G401 (cell line): ENCODE measurements at regions not wholly inside any gene's neighbourhood (a gene's known extent, or its start where the extent isn't known, plus 50 kb on each side); places are given as distances from the start of the nearest gene placed in this dataset.
A peak's percentile ranks its signal among the peaks of the same experiment; 100 is the strongest.
"Not testable (repeated sequence)": the region's sequence is repeated elsewhere in the genome, so short reads cannot be mapped to it uniquely, and the experiment has no call there.

Experiments
- DNase-seq: peaks from one replicate; pipeline ENCODE4 v3.0.0-alpha.2; 2015; ENCODE audit warnings: low spot score
- in situ Hi-C: cut with HindIII; loops from 2 replicates; pipeline ENCODE4 v1.10.0; 2016; ENCODE audit warnings: low sequenced_read_pairs, mixed read lengths

- in situ Hi-C loops = no loop called here
- no peak for DNase-seq
These were observed 94.6 kb downstream of the APOB start for GRCh38 chr2:20949256-20949655.

- in situ Hi-C loops = no loop called here
- no peak for DNase-seq
These were observed 97.4 kb downstream of the APOB start for GRCh38 chr2:20946468-20946867.

- in situ Hi-C loops, DNase-seq: not testable (repeated sequence)
These were observed 100.2 kb downstream of the APOB start for GRCh38 chr2:20943721-20944120.

GRCh38 chr2:20942646-20943125 lies 101.2 kb downstream of the APOB start:
- in situ Hi-C loops = no loop called here

GRCh38 chr2:20940856-20941255 lies 103.0 kb downstream of the APOB start:
- DNase-seq = peak; percentile 72
- in situ Hi-C loops = no loop called here

More at GRCh38 chr2:20942646-20943125, 101.2 kb downstream of the APOB start:
- DNase-seq = no peak

GRCh38 chr2:20939931-20940795 lies 103.7 kb downstream of the APOB start:
- in situ Hi-C loops = no loop called here

GRCh38 chr2:20937353-20937752 lies 106.5 kb downstream of the APOB start:
- DNase-seq = no peak
- in situ Hi-C loops = no loop called here

More at GRCh38 chr2:20939931-20940795, 103.7 kb downstream of the APOB start:
- peak; percentile 87 for DNase-seq

GRCh38 chr2:20935168-20935775 lies 108.6 kb downstream of the APOB start:
- DNase-seq = no peak
- in situ Hi-C loops = no loop called here

- in situ Hi-C loops = no loop called here
These were observed 109.6 kb downstream of the APOB start for GRCh38 chr2:20934236-20934635.

GRCh38 chr2:20933714-20934113 lies 110.2 kb downstream of the APOB start:
- DNase-seq = no peak
- in situ Hi-C loops = no loop called here

More at GRCh38 chr2:20934236-20934635, 109.6 kb downstream of the APOB start:
- DNase-seq = peak; percentile 40

- DNase-seq = no peak
- in situ Hi-C loops = no loop called here
These were observed 108.4 kb upstream of the LDAH start for GRCh38 chr2:20931346-20931745.

- no peak for DNase-seq
These were observed 108.0 kb upstream of the LDAH start for GRCh38 chr2:20930928-20931327.

GRCh38 chr2:20929721-20930120 lies 106.8 kb upstream of the LDAH start:
- no peak for DNase-seq
- in situ Hi-C loops = no loop called here

More at GRCh38 chr2:20930928-20931327, 108.0 kb upstream of the LDAH start:
- in situ Hi-C loops = no loop called here

- no peak for DNase-seq
- in situ Hi-C loops = no loop called here
These were observed 105.7 kb upstream of the LDAH start for GRCh38 chr2:20928617-20929016.

- in situ Hi-C loops = no loop called here
- DNase-seq = no peak
These were observed 102.5 kb upstream of the LDAH start for GRCh38 chr2:20925265-20925889.

- no peak for DNase-seq
- in situ Hi-C loops = no loop called here
These were observed 96.4 kb upstream of the LDAH start for GRCh38 chr2:20919297-20919800.

- in situ Hi-C loops = no loop called here
- DNase-seq = peak; percentile 32
These were observed 95.0 kb upstream of the LDAH start for GRCh38 chr2:20917719-20918572.

- no peak for DNase-seq
- in situ Hi-C loops = no loop called here
These were observed 94.4 kb upstream of the LDAH start for GRCh38 chr2:20917287-20917660.
